HG02678 (cell line): ENCODE measurements at regions not wholly inside any gene's neighbourhood (a gene's known extent, or its start where the extent isn't known, plus 50 kb on each side); places are given as distances from the start of the nearest gene placed in this dataset.

ENCODE experiments used
- ATAC-seq: cut with Tn5 transposase; IDR thresholded peaks from one replicate; pipeline ENCODE4 v1.9.1; 2021; ENCODE audit warnings: mild to moderate bottlenecking, moderate library complexity; ENCODE audit not compliant: unreplicated experiment

DNA sequence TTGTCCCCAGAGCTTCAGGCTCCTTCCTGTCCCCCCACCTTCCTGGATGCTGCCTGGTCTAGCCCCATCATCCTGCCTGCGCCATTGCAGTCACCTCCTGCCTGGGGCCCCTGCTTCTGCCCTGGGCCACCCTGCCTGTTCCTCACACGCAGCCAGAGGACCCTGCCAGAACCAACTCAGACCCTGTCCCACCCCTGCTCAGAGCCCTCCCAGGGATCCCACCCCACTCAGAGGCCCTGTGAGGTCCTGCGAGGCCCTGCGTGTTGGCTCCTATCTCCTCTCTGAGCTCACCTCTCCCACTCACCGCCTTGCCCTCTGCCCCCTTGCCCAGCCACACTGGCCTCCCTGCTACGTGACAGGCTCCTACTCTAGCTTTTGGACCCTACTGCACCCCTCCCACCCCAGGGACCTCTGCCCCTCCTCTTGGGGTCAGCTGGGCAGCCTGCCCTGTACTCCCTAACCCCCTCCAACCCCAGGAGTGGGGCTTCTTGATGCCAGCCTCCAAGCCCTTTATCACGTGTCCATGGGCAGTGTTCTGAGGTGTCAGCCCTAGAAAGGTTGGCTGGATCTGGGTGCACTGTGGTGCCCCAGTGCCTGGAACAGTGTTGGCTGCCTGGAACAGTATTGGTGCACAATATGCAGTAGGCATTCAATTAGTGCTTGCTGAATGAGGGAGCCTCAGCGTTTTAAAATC lies 68.3 kb downstream of the CEBPB start:
- no peak for ATAC-seq

DNA sequence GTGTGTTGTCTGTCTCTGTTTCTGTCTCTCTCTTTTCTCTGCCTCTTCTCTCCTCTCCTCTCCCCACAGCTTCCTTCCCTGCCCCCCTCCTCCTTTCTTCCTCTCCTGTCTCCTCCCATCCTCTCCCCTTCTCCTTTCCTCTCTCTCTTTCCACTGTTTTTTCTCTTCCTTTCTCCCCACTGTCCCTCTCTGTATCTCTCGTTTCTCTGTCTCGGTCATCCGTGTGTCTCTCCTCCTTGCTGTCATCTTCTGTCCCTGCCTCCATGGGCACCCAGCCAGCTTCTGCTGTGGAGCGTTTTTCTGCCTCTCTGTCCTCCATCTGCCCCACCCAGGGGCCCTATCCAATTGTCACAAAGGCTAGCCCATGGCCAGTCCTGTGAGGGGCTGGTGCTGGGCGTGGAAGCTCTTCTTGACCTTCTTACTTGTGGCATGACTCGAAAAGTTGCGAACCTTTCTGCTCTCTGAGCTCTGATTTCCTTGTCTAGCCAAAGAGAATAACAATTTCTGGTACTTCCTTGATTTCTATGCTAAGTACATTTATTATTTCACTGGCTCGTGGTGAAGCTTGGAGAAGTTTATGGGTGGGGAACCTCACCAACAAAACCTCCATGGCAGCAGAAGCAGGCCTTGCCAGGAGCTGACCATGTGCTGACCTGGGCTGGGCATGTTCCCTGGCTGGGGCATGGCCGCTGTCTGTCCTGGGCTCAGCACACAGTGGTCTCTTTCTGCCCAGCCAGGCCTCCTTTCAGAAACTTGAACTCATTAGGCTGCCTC lies 69.3 kb downstream of the CEBPB start:
- no peak for ATAC-seq

DNA sequence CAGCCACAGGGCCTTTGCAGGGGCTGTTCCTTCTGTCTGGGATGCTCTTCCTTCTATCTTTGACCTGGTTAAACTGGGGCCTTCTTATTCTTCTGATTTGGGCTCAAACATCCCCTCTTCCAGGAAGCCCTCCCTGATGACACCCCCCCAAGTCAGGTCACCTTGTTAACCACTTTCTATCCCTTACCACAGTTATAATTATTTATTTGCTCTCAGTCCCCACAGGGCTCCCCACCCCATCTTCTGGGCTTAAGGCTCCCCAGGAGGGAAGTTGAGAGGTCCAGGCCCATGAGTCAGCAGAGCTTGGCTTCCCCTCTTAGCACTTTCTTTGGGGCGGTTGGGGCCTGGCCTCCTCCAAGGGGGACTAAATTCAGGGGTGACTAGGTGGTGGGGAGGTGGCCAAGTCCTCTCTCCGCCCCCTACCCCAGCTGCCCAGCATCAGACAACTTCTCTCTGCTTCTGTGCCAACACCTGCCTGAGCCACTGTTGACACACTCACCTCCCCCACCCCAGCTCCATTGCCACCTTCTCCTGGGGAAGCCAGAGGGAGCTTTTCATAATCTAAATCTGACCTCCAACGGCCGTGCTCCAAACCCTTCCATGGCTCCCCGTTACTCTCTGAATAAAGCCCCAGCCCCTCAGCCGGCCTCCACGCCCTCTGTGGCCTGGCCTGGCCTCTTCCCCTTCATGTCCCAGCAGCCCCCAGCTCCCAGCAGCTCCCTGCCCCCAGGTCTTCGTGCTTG lies 70.0 kb downstream of the CEBPB start:
- no peak for ATAC-seq

DNA sequence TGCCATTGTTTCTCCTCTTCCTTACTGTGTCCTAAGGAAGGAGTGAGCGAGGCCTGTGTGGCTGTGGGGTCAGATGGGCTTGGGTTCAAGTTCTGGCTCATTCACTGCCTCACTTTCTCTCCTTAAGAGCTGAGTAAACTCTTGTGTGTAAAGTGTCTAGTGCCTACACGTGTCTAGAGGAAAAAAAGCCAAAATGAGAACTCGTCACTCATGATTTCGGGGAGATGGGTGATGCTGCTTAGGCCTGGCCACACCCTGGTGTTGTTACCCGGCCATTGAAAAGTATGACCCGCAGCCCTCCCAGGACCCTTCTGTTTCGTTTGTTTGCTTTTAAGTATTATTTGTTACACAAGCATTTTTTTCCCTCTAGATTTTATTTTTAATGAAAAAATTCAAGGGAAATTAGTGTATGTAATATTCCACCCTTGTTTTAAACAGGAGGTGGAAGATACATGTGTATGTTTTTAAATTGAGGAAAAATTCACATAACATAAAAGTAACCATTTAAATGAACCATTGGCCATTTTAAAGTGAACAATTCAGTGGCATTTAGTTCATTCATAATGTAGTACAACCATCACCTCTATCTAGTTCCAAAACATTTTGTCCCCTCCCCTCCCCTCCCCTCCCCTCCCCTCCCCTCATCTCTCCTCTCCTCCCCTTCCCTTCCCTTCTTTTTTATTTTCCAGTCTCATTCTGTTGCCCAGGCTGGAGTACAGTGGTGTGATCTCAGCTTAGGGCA lies 71.0 kb downstream of the CEBPB start:
- no peak for ATAC-seq

DNA sequence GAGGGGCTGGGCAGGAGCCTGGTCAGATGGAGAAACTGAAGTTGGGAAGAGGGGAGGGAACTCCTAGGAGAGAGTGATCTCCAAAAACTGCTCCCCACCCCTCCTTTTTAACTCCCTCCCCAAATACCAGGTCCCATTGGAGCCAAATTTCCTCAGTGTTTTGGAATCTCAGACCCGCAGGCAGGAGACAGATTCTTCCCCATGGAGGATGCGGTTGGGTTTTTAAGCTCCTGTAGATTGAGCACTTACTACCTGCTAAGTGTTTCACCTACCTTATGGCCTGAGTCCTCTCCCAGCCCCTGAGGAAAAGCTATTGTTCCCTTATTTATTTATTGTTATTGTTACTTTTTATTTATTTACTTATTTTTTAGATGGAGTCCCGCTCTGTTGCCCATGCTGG lies 73.2 kb downstream of the CEBPB start:
- ATAC-seq, result no peak

DNA sequence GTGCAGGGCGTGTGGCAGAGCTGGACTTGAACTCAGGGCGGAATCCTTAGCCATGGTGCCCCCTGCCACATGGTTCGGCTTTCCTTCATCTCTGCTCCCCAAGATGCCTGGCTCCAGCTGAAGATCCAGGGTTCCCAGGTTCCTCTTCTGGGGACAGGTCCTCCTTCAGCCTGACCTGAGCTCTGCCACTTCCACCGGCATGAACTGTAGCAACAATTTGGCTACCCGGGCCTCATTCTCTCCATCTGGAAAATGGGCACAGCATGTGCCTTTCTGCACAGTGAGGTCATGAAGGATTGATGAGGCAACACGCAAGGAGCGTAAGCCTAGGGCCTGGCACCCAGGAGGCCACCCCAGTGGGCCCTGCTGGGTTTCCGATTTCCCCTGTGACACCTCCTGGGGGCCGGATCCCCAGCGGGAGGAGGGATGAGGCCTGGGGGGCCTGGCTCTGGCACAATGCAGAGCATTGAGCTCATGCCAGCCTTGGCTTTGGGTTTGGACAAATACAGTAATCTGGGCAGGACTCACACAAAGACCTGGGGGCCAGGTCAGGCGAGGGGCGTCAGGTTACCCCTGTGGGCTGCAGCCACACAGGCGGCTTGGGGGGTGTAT lies 74.0 kb downstream of the CEBPB start:
- ATAC-seq, result no peak

DNA sequence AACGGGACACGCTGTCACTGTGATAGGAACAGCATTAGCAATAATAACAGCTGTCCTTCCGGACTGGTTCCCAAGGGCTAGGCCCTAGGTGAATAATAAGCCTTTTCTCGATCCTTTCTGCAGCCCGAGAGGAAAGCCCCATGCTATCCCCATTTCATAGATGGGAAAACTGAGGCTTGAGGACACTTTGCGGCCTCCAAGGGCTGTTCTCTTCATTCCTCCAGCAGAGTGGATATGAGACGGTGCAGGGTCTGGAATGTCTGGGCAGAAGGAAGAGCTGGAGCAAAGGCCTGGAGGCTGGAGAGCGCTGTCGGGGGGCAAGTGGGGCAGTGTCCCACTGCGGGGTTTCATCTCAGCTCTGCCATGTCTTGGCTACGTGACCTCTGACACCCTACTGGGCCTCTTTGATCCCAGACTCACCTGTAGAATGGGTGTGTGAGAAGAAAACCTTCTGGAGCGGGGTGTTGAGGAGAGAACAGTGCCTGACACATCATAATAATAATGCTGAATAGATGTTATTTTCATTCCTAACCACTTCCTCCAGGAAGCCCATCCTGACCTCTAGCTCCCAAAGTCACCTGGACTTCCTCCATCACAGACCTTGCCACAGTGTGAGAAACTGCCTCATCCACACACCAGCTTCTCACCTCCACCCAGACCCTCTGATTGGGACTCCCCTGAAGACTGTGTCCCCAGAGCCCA lies 74.8 kb downstream of the CEBPB start:
- no peak for ATAC-seq

DNA sequence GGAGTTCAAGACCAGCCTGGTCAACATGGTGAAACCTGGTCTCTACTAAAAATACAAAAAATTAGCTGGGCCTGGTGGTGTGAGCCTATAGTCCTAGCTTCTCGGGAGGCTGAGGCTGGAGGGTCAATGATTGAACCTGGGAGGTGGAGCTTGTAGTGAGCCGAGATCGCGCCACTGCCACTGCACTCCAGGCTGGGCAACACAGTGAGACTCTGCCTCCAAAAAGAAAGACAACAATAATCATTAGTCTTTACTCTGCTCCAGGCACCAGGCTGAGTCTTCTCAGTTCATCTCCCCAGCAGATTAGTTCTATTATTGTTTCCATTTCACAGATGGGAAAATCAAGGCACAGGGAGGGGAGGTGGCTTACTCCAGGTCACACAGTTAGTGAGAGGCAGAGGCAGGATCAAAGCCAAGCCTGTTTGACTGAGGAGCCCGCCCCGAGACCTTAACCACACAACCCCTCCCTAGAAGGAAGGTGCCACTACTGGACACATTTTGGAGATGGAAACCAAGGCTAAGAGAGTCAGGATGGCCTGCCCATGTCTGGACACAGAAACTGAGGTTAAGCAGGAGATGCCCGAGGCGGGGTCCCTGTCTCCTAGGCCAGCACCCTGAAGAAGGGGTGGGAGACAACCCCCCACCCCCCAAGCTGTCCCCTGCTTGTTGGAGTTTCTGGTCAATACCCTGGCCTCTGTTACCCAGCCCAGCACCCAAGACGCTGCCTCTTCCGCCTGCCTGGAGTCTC lies 75.8 kb downstream of the CEBPB start:
- ATAC-seq, result no peak

DNA sequence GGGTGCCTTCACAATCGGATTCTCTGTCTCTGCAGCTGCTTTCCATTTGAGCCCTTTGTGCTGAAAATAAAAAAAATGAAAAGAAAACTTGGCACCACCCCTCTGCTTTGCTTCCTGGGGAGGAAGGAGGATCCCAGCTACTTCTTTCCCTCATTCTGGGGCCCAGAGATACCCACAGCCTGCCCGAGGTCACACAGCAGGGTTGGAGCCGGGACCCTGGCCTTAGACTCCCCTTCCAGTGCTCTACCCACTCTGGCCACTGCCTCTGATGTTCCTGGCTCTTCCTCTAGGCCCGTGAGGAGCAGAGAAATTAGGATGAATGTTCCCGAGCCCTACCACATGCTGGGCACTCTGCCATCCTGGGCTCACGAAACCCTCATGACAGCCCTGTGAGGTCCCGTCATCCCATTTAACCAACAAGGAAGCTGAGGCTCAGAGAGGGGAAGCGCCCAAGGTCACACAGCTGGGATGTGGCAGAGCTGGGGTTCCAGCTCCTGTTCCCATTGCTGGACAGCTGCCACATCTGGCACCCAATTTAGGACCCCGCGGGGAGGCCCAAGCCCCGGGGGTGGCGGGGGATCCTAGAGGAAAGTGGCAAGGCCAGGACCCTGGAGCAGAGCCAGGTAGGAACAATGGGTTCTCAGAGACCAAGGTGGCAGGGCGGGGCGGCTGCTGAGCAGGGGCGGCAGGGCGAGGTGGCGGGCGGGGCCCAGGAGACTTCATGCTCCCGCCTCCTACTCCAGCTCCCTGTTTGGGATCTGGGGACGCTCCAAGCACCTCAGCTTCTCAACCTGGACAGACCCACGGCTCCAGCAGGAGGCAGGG lies 76.6 kb downstream of the CEBPB start:
- ATAC-seq, result no peak

DNA sequence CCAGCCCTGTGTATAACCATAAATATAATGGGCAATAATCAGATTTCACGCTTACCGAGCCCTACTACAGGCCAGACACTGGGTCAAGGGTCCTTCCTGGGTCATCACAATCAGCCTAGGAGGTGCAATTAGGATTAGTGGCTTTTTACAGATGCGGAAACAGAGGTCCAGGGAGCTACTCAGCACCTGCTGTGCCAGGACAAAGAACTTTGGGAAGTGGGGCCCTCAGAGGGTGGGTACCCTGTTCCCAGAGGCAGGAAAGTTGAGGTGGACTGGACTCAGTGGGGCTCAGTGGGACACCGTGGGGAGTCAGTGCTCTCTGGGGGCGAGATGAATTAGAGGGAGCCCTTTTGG lies 77.2 kb downstream of the CEBPB start:
- ATAC-seq, result no peak

DNA sequence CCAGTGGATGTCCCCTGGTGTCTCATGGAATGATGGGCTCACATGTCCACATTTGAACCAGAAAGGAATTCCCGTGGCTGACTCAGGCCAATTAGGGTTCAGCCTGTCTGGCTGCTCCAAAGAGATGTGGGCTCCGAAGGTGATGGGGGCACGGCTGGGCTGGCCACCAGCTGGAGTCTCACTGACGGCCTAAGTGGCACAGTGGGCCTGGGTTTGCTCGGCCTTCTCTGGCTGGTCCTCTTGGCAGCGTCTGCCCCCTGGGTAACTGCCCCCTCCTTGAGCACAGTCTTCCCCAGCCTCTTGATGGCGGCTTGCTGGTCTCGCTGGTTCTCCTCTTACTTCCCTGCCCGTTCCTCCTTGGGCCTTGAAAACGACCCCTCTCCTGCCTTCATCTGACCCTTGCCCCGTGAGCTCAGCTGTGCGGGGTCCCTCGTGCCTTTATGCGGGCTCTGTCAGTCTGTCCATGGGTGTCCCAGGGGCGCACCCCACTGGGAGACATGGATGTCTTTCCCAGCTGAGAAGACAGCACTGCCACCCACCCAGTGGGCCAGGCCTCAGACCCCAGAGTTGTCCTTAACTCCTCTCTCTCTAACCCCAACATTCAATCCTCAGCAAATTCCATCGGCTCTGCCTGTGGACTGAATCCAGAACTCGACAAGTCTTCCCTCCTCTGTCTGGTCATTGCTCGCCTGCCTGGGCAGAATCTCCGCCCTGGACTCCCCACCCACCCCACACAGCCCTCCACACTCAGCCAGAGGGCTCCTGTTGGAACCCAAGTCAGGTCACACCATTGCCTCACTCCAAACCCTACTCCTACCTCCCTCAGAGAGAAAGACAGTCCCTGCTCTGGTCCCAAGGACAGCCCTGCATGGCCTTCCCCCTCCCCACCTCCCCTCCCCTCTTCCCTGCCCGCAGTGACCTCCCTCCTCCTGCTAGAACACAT lies 78.7 kb downstream of the CEBPB start:
- ATAC-seq, result no peak

DNA sequence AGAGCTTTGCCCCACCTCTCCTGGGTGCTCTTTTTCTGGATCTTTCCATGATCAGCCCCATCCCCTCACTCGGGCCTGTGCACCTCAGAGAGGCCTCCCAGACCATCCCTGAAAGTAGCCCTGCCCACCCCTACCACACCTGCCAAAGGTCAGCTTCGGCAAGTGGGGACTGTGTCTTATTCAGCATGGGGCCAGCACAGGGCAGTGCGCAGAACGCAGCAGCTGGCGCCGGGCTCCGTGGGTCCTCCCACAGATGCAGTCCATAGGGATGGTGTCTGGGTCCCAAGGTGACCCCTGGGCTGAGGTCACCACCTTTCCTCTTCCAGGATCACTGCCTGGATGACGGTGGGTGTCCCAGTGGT lies 79.4 kb downstream of the CEBPB start:
- ATAC-seq, result no peak

DNA sequence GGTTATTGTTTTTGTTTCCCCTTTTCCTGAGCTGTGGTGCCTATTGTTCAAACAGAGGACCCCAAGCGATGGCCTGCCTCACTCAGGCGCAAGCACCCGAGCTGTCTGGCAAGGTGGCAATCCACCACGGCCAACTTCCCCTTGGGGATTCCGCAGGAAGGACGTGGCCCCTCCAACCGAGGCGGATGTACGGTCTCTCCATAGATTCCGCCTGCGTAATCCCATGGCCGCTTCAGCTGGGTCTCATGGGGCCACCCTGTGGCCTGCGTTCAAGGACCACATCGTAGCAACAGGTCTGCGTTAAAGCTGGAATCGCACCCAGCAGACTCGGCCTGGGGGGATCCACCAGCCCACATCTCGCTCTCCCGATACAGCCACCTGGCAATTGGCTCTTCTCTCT lies 79.9 kb downstream of the CEBPB start:
- ATAC-seq, result no peak

DNA sequence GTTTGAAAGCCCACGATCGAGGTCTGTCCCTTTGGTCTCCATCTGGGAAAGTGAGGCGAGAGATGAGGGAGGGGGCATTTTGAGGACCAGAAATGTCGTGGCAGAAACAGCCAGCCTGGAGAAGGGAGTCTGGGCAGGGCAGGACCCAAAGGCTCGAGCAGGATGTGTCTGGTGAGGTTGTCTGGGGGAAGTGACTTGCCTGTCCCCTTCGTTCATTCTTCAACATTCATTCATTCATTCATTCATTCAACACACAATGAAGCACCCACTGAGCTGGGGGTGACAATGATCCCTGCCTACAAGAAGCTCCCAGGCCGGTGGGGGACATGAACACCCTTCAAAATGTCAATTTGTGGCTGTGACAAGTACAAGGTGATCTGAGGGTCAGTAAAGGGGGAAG lies 80.5 kb downstream of the CEBPB start:
- no peak for ATAC-seq

DNA sequence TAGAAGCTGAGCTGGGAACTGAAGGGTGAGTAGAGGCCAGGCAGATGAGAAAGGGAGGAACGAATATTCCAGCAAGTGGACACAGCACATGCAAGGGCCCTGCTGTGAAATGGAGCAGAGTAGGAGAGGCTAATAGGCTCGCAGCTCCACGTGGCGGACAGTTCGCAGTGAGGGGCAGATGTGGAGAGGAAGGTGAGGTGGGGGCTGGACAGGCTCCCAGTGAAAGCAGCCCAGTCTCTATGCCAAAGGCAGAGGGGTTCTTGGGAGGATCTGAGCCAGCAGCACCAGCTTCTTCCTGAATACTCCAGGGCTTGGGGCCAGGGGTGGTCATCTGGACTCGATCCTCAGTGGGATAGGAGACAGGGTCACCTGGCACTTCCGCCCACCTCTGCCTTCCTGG lies 81.0 kb downstream of the CEBPB start:
- no peak for ATAC-seq

DNA sequence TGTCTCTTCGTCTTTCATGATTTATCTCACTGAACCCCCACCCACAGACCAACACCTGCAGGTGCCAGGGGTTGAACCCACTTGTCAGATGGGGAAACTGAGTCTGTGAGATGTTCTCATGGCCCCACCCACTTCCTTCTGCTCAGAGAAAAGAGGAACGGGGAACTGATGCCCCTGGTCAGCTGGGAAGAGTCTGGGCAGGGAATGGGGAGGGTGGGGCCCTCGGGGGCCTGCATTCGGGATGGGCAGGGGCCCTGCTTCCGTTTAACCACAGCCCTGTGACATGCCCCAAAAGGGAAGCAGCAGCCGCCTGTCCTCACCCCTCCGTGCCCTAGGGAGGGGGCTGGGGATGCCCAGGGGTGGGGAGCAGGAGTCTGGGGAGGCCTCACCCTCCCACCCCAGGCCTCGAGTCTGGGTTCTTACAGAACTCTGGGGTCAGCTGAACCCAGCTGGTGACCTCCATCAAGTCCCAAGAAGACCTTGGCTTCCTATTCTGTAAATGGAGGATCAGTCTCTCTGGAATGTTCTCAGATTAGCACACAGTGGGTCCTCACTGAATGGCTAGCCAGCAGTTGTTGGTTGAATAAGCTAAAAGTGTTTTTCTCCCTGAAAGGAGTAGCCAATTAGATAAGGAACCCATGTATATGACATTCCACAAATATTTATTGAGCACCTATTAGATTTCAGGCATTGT lies 81.5 kb downstream of the CEBPB start:
- no peak for ATAC-seq
